DOHH2 (cell line): ENCODE measurements at regions not wholly inside any gene's neighbourhood (a gene's known extent, or its start where the extent isn't known, plus 50 kb on each side); places are given as distances from the start of the nearest gene placed in this dataset.

Source experiments
- EZH2phosphoT487 ChIP-seq: fragments of 200-600 bp; sonication (generic); IDR thresholded peaks from 2 replicates; pipeline ENCODE4 v1.6.1; 2017; ENCODE audit warnings: borderline replicate concordance, mild to moderate bottlenecking, antibody characterized with exemption, low read length, moderate library complexity, mixed read lengths
- TF ChIP-seq, protein P1 (sequence below): fragments of 200-600 bp; sonication (generic); IDR thresholded peaks from one replicate; pipeline ENCODE4 v1.5.1; 2014; ENCODE audit warnings: antibody characterized with exemption, mild to moderate bottlenecking, low read depth, low read length; ENCODE audit not compliant: poor library complexity, severe bottlenecking

DNA sequence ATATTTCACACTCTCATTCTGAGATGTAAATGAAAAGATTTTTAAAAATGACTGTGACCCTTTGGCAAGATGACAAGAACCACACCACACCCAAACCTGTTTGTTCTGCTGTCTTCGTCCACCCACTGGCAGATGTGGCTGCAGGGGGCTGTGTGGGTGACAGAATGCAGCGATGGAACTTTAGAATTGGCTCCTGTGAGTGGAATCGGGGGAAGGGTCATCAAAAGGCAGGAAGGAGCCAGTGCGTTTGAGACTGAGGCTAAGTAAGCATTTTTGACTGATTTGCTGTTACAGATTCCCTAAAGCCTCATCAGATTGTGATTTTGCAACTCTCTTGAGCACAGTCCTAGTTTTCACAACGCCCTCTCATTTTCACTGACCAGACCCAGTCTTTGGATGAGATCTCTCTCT, 111.2 kb upstream of the ADGRL2 start:
- TF ChIP-seq, protein P1, sequence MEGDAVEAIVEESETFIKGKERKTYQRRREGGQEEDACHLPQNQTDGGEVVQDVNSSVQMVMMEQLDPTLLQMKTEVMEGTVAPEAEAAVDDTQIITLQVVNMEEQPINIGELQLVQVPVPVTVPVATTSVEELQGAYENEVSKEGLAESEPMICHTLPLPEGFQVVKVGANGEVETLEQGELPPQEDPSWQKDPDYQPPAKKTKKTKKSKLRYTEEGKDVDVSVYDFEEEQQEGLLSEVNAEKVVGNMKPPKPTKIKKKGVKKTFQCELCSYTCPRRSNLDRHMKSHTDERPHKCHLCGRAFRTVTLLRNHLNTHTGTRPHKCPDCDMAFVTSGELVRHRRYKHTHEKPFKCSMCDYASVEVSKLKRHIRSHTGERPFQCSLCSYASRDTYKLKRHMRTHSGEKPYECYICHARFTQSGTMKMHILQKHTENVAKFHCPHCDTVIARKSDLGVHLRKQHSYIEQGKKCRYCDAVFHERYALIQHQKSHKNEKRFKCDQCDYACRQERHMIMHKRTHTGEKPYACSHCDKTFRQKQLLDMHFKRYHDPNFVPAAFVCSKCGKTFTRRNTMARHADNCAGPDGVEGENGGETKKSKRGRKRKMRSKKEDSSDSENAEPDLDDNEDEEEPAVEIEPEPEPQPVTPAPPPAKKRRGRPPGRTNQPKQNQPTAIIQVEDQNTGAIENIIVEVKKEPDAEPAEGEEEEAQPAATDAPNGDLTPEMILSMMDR = no peak
- TF ChIP-seq EZH2phosphoT487 = no peak
